Upper lobe of left lung (tissue), 6 donors: ENCODE measurements at regions not wholly inside any gene's neighbourhood (a gene's known extent, or its start where the extent isn't known, plus 50 kb on each side); places are given as distances from the start of the nearest gene placed in this dataset.

Experiments used
- ATAC-seq, 2 donors: fragments of 200-7000 bp; cut with Tn5 transposase; one replicate each; pipeline ENCODE4 v1.9.1; 2022; ENCODE audit warnings: mild to moderate bottlenecking in 2 of 2, moderate library complexity in 2 of 2; ENCODE audit not compliant: low FRiP score in 2 of 2
- DNase-seq, 2 donors: peaks; one replicate each; pipeline ENCODE4 v3.0.0-alpha.2; 2019 to 2020
- H3K27ac ChIP-seq, 4 donors: fragments of 200-600 bp; sonication (generic); one replicate each; pipeline ENCODE4 v1.5.1; 2016 to 2019
- H3K27me3 ChIP-seq, 4 donors: fragments of 200-600 bp; sonication (generic); one replicate each; pipeline ENCODE4 v1.5.1; 2017 to 2019
- H3K36me3 ChIP-seq, 4 donors: fragments of 200-600 bp; sonication (generic); one replicate each; pipeline ENCODE4 v1.5.1; 2016 to 2019
- H3K4me1 ChIP-seq, 4 donors: fragments of 200-600 bp; sonication (generic); one replicate each; pipeline ENCODE4 v1.5.1; 2018 to 2019
- H3K4me3 ChIP-seq, 4 donors: fragments of 200-600 bp; sonication (generic); one replicate each; pipeline ENCODE4 v1.5.1; 2017 to 2019; ENCODE audit warnings: mild to moderate bottlenecking in 2 of 4, moderate library complexity in 1 of 4
- H3K9me3 ChIP-seq, 4 donors: fragments of 200-600 bp; sonication (generic); one replicate each; pipeline ENCODE4 v1.5.1; 2018 to 2019
- CTCF ChIP-seq, 6 experiments: fragments of 450-650 bp in 4 of 6; fragments of 200-600 bp in 2 of 6; sonication (generic) in 2 of 6; IDR thresholded peaks; one replicate each; pipeline ENCODE4 v1.5.1; 2016 to 2019; ENCODE audit warnings: antibody characterized with exemption in 6 of 6
- EP300 ChIP-seq, 4 donors: sonication (generic); formaldehyde crosslinking; IDR thresholded peaks; one replicate each; pipeline ENCODE4 v1.5.1; 2017; ENCODE audit warnings: antibody characterized with exemption in 4 of 4, control low read depth in 2 of 4
- POLR2A ChIP-seq, 4 donors: fragments of 450-650 bp; IDR thresholded peaks; one replicate each; pipeline ENCODE4 v1.5.1; 2016 to 2017; ENCODE audit warnings: antibody characterized with exemption in 4 of 4, mild to moderate bottlenecking in 2 of 4
- POLR2AphosphoS5 ChIP-seq, 2 donors: sonication (generic); formaldehyde crosslinking; IDR thresholded peaks; one replicate each; pipeline ENCODE4 v1.5.1; 2017; ENCODE audit warnings: antibody characterized with exemption in 2 of 2
- WGBS, 2 donors: methylation state at CpG; one replicate each; pipeline ENCODE4 v1.1.5; 2017 to 2018; 5-methylcytosine and 5-hydroxymethylcytosine counted together
- donor health status: DM: no; HTN: no; CAD: no; lungs with moderate emphysema.
- donor health status: DM: no; HTN: yes; CAD: no; lungs with severe emphysema.

GRCh38 chr20:51085769-51086168 lies 62.9 kb upstream of the KCNG1 start:
- TF ChIP-seq POLR2AphosphoS5 (IDR thresholded peaks at IDR 0.05) = no peak
- TF ChIP-seq POLR2A (IDR thresholded peaks at IDR 0.05) = no peak
- no peak for TF ChIP-seq CTCF (IDR thresholded peaks at IDR 0.05)
- TF ChIP-seq EP300 (IDR thresholded peaks at IDR 0.05) = no peak
- H3K4me3 ChIP-seq = no peak overlapping the region
- no peak for DNase-seq
- 78 to 96% methylated on average over 4 of the region's 4 CpGs for WGBS, 2 donors
- no peaks in the 10 kb centered on the region for H3K9me3 ChIP-seq
- no peaks in the 10 kb centered on the region for H3K36me3 ChIP-seq
- no peaks in the 10 kb centered on the region for H3K4me1 ChIP-seq
- peaks cover 0 to 3% (median 0%) of the 10 kb centered on the region in 4 donors for H3K27me3 ChIP-seq
- no peak overlapping the region for H3K27ac ChIP-seq
- no peak for ATAC-seq

- Histone ChIP-seq H3K4me1 (no peaks in the 10 kb centered on the region), H3K36me3 (no peaks in the 10 kb centered on the region), H3K27ac (no peak overlapping the region), H3K4me3 (no peak overlapping the region), H3K9me3 (no peaks in the 10 kb centered on the region), H3K27me3 (peaks cover 0 to 3% (median 0%) of the 10 kb centered on the region in 4 donors)
- no peak for DNase-seq
- ATAC-seq = no peak
- TF ChIP-seq CTCF (IDR thresholded peaks at IDR 0.05) (no peak), EP300 (IDR thresholded peaks at IDR 0.05) (no peak), POLR2AphosphoS5 (IDR thresholded peaks at IDR 0.05) (no peak), POLR2A (IDR thresholded peaks at IDR 0.05) (no peak)
- 60 to 63% methylated on average over 10 of the region's 10 CpGs for WGBS, 2 donors
Observed at GRCh38 chr20:51084593-51085377, 61.9 kb upstream of the KCNG1 start.

- Histone ChIP-seq H3K4me3 (no peak overlapping the region), H3K36me3 (no peaks in the 10 kb centered on the region), H3K4me1 (no peaks in the 10 kb centered on the region), H3K9me3 (no peaks in the 10 kb centered on the region), H3K27ac (no peak overlapping the region), H3K27me3 (peaks cover 0 to 3% (median 0%) of the 10 kb centered on the region in 4 donors)
- TF ChIP-seq CTCF (IDR thresholded peaks at IDR 0.05) (no peak), EP300 (IDR thresholded peaks at IDR 0.05) (no peak), POLR2A (IDR thresholded peaks at IDR 0.05) (no peak), POLR2AphosphoS5 (IDR thresholded peaks at IDR 0.05) (no peak)
- peak in 1 of 2 donors; percentile 11 for ATAC-seq
- 78% methylated on average over 4 of the region's 4 CpGs for WGBS, 2 donors
- no peak for DNase-seq
Observed at GRCh38 chr20:51083447-51083846, 60.5 kb upstream of the KCNG1 start.

- Histone ChIP-seq H3K4me3 (no peak overlapping the region), H3K27me3 (peaks cover 0 to 3% (median 0%) of the 10 kb centered on the region in 4 donors), H3K27ac (no peak overlapping the region), H3K9me3 (no peaks in the 10 kb centered on the region), H3K36me3 (no peaks in the 10 kb centered on the region), H3K4me1 (no peaks in the 10 kb centered on the region)
- ATAC-seq (peak in 1 of 2 donors; percentile 60), DNase-seq (no peak)
- WGBS, 2 donors = 88 to 90% methylated on average over 3 of the region's 3 CpGs
- TF ChIP-seq EP300 (IDR thresholded peaks at IDR 0.05) = no peak
- TF ChIP-seq POLR2A (IDR thresholded peaks at IDR 0.05) = no peak
- TF ChIP-seq CTCF (IDR thresholded peaks at IDR 0.05) = no peak
- no peak for TF ChIP-seq POLR2AphosphoS5 (IDR thresholded peaks at IDR 0.05)
Observed at GRCh38 chr20:51082988-51083387, 60.1 kb upstream of the KCNG1 start.

- no peak overlapping the region for H3K4me3 ChIP-seq
- H3K36me3 ChIP-seq = no peaks in the 10 kb centered on the region
- H3K27me3 ChIP-seq = no peaks in the 10 kb centered on the region
- TF ChIP-seq POLR2A (IDR thresholded peaks at IDR 0.05) (no peak), POLR2AphosphoS5 (IDR thresholded peaks at IDR 0.05) (no peak), EP300 (IDR thresholded peaks at IDR 0.05) (no peak)
- H3K4me1 ChIP-seq = no peaks in the 10 kb centered on the region
- ATAC-seq (no peak), DNase-seq (no peak)
- H3K27ac ChIP-seq = no peak overlapping the region
- 32 to 45% methylated on average over 3 of the region's 3 CpGs for WGBS, 2 donors
- no peaks in the 10 kb centered on the region for H3K9me3 ChIP-seq
Observed at GRCh38 chr20:51080516-51080915, 57.6 kb upstream of the KCNG1 start.
